Ovary (tissue), 7 donors: ENCODE measurements at regions not wholly inside any gene's neighbourhood (a gene's known extent, or its start where the extent isn't known, plus 50 kb on each side); places are given as distances from the start of the nearest gene placed in this dataset.

Experiments
- DNase-seq, 5 donors: peaks; one replicate each; pipeline ENCODE4 v3.0.0-alpha.2; 2019 to 2020
- H3K27ac ChIP-seq, 2 donors: fragments of 200-600 bp; one replicate each; pipeline versions ENCODE4 v1.5.1 to v1.8.0; 2019 to 2022
- H3K27me3 ChIP-seq: fragments of 200-600 bp; one replicate; pipeline ENCODE4 v1.8.0; 2022
- H3K36me3 ChIP-seq: fragments of 200-600 bp; sonication (generic); one replicate; pipeline ENCODE4 v1.5.1; 2019
- H3K4me1 ChIP-seq: one replicate; pipeline ENCODE4 v1.8.1; 2013; ENCODE audit warnings: mild to moderate bottlenecking, moderate library complexity; ENCODE audit not compliant: insufficient read depth
- H3K4me3 ChIP-seq: fragments of 200-600 bp; sonication (generic); one replicate; pipeline ENCODE4 v1.5.1; 2017
- H3K9me3 ChIP-seq, 2 donors: fragments of 200-600 bp in 1 of 2; sonication (generic) in 1 of 2; one replicate each; pipeline versions ENCODE4 v1.5.1 to v1.8.1; 2013 to 2019; ENCODE audit warnings: mild to moderate bottlenecking in 1 of 2, moderate library complexity in 1 of 2
- CTCF ChIP-seq, 3 donors: fragments of 450-650 bp in 2 of 3; fragments of 200-600 bp in 1 of 3; IDR thresholded peaks; one replicate each; pipeline versions ENCODE4 v1.5.1 to v1.8.0; 2016 to 2022; ENCODE audit warnings: antibody characterized with exemption in 3 of 3, mild to moderate bottlenecking in 1 of 3
- EP300 ChIP-seq: sonication (generic); formaldehyde crosslinking; IDR thresholded peaks from one replicate; pipeline ENCODE4 v1.6.1; 2017; ENCODE audit warnings: antibody characterized with exemption
- POLR2A ChIP-seq: fragments of 450-650 bp; IDR thresholded peaks from one replicate; pipeline ENCODE4 v1.6.1; 2017; ENCODE audit warnings: antibody characterized with exemption, mild to moderate bottlenecking, moderate library complexity
- WGBS, 3 donors: extraction: QIAGEN DNeasy Blood & Tissue Kit in 1 of 3; methylation state at CpG; one replicate each; pipeline versions ENCODE4 v1.1.5 to v1.1.7; 2013 to 2017; 5-methylcytosine and 5-hydroxymethylcytosine counted together
- intact Hi-C, 4 donors: fragments of 100-400 bp; cut with DNase I; formaldehyde crosslinking; loops; one replicate each; pipeline versions ENCODE4 v1.11.0 to v1.15.1; 2022 to 2023
- donor health status: DM: no; HTN: no; CAD: no; lungs with moderate emphysema.
- donor health status: DM: no; HTN: no; CAD: no.
- donor health status: Bipolar disorder and iron deficiency.
- donor health status: DM: no; HTN: no; CAD: no.
- donor health status: DM: yes; HTN: yes; CAD: no.

- Histone ChIP-seq H3K36me3 (no peaks in the 10 kb centered on the region), H3K27me3 (no peaks in the 10 kb centered on the region), H3K4me1 (no peaks in the 10 kb centered on the region), H3K27ac (no peak overlapping the region), H3K9me3 (no peaks in the 10 kb centered on the region), H3K4me3 (no peak overlapping the region)
- intact Hi-C loops = no loop called here
- 88 to 92% (median 89%) methylated on average over 4 of the region's 4 CpGs for WGBS, 3 donors
- no peak for DNase-seq
- no peak for TF ChIP-seq EP300
- no peak for TF ChIP-seq CTCF (IDR thresholded peaks at IDR 0.05)
- no peak for TF ChIP-seq POLR2A
Measured at GRCh38 chr7:109331423-109331822, 761.7 kb downstream of the DNAJB9 start.

GRCh38 chr7:109335951-109336350 is 766.3 kb downstream of the DNAJB9 start:
- Histone ChIP-seq H3K27me3 (no peaks in the 10 kb centered on the region), H3K27ac (no peak overlapping the region), H3K9me3 (no peaks in the 10 kb centered on the region), H3K4me3 (no peak overlapping the region), H3K36me3 (no peaks in the 10 kb centered on the region), H3K4me1 (no peaks in the 10 kb centered on the region)
- WGBS, 3 donors = 93 to 97% (median 97%) methylated on average over 3 of the region's 3 CpGs
- no peak for DNase-seq
- intact Hi-C loops = no loop called here
- TF ChIP-seq EP300 (no peak), POLR2A (no peak), CTCF (IDR thresholded peaks at IDR 0.05) (no peak)

GRCh38 chr7:109336531-109336930 is 766.9 kb downstream of the DNAJB9 start:
- H3K27me3 ChIP-seq = no peaks in the 10 kb centered on the region
- no peaks in the 10 kb centered on the region for H3K4me1 ChIP-seq
- intact Hi-C loops = no loop called here
- no peaks in the 10 kb centered on the region for H3K9me3 ChIP-seq
- H3K27ac ChIP-seq = no peak overlapping the region
- H3K4me3 ChIP-seq = no peak overlapping the region
- H3K36me3 ChIP-seq = no peaks in the 10 kb centered on the region
- no peak for DNase-seq
- no peak for TF ChIP-seq EP300
- no peak for TF ChIP-seq POLR2A
- TF ChIP-seq CTCF (IDR thresholded peaks at IDR 0.05) = no peak

- Histone ChIP-seq H3K4me1 (no peaks in the 10 kb centered on the region), H3K4me3 (no peak overlapping the region), H3K27me3 (no peaks in the 10 kb centered on the region), H3K9me3 (no peaks in the 10 kb centered on the region), H3K27ac (no peak overlapping the region), H3K36me3 (no peaks in the 10 kb centered on the region)
- DNase-seq = no peak
- TF ChIP-seq CTCF (IDR thresholded peaks at IDR 0.05) = no peak
- no peak for TF ChIP-seq POLR2A
- TF ChIP-seq EP300 = no peak
- 88 to 91% (median 88%) methylated on average over 2 of the region's 2 CpGs for WGBS, 3 donors
- intact Hi-C loops = no loop called here
Measured at GRCh38 chr7:109343678-109344077, 774.0 kb downstream of the DNAJB9 start.

- intact Hi-C loops = no loop called here
- WGBS, 3 donors = 92 to 94% (median 94%) methylated on average over 9 of the region's 9 CpGs
- no peak overlapping the region for H3K4me3 ChIP-seq
- TF ChIP-seq POLR2A = no peak
- no peak for TF ChIP-seq EP300
- TF ChIP-seq CTCF (IDR thresholded peaks at IDR 0.05) = no peak
- no peaks in the 10 kb centered on the region for H3K4me1 ChIP-seq
- no peaks in the 10 kb centered on the region for H3K36me3 ChIP-seq
- no peaks in the 10 kb centered on the region for H3K9me3 ChIP-seq
- no peaks in the 10 kb centered on the region for H3K27me3 ChIP-seq
- H3K27ac ChIP-seq = no peak overlapping the region
- no peak for DNase-seq
Measured at GRCh38 chr7:109351493-109351892, 781.8 kb downstream of the DNAJB9 start.
